ENCODE measurements at regions not wholly inside any gene's neighbourhood (a gene's known extent, or its start where the extent isn't known, plus 50 kb on each side); places are given as distances from the start of the nearest gene placed in this dataset.

GRCh38 chr1:87204441-87204840 is 124.2 kb upstream of the LMO4 start:
- H2BK5ac ChIP-seq (ENCODE audit: low read depth, low read length): no peak overlapping the region
- no peak overlapping the region for H3K4me2 ChIP-seq (ENCODE audit: insufficient read depth in 1 of 2, low read depth in 2 of 2, low read length in 2 of 2)
- no peak overlapping the region for H4K91ac ChIP-seq (replicated peaks; ENCODE audit: insufficient read length, low read length)
- DNase-seq (ENCODE audit: low read depth in 1 of 2, low spot score in 2 of 2): no peak
- no peak overlapping the region for H3K27ac ChIP-seq (ENCODE audit: low read depth, low read length)
- H2AK5ac ChIP-seq (ENCODE audit: low read depth, low read length): no peak overlapping the region
- H3K4ac ChIP-seq (replicated peaks; ENCODE audit: insufficient read length, low read depth, low read length): no peak overlapping the region
- no peaks in the 10 kb centered on the region for H3K79me1 ChIP-seq (ENCODE audit: low read depth, low read length)
- H2BK120ac ChIP-seq (replicated peaks; ENCODE audit: low read depth, low read length): no peak overlapping the region
- no peaks in the 10 kb centered on the region for H3K79me2 ChIP-seq (ENCODE audit: control insufficient read depth in 1 of 2, insufficient read depth in 2 of 2, low read length in 2 of 2)
- H3K23ac ChIP-seq (ENCODE audit: insufficient read length): no peak overlapping the region
- H3K27me3 ChIP-seq (replicated peaks in 1 of 4; ENCODE audit: control insufficient read depth in 3 of 4, extremely low read depth in 1 of 4, insufficient read depth in 3 of 4, low read length in 3 of 4): no peaks in the 10 kb centered on the region
- H3K23me2 ChIP-seq (ENCODE audit: low read depth, low read length): no peaks in the 10 kb centered on the region
- H3K4me1 ChIP-seq (replicated peaks in 1 of 4; ENCODE audit: control insufficient read depth in 3 of 4, insufficient read depth in 4 of 4, low read length in 3 of 4): peaks cover 12 to 18% (median 13%) of the 10 kb centered on the region in 4 experiments
- H4K5ac ChIP-seq (ENCODE audit: insufficient read length, low read depth, low read length): no peak overlapping the region
- H2BK12ac ChIP-seq (ENCODE audit: low read depth, low read length): no peak overlapping the region
- no peaks in the 10 kb centered on the region for H3K9me3 ChIP-seq (ENCODE audit: insufficient read depth in 2 of 2, low read depth in 1 of 2, low read length in 1 of 2)
- 87% methylated on average over 3 of the region's 3 CpGs; no CpG with 5 or more reads in 1 of the 2 experiments for WGBS, 2 experiments (ENCODE audit: extremely low coverage in 1 of 2, insufficient coverage in 1 of 2, insufficient read length in 1 of 2, insufficient replicate concordance in 2 of 2, low coverage in 1 of 2, low lambda C conversion rate in 2 of 2, missing lambda C conversion rate in 1 of 2)
- no peaks in the 10 kb centered on the region for H3K36me3 ChIP-seq (ENCODE audit: control insufficient read depth in 2 of 4, insufficient read depth in 4 of 4, low read length in 3 of 4)
- H3K18ac ChIP-seq (ENCODE audit: extremely low read depth, low read length): no peak overlapping the region
- H4K8ac ChIP-seq (ENCODE audit: extremely low read depth, insufficient read depth, low read length): no peak overlapping the region
- ChIA-PET CTCF (ENCODE audit: partially characterized antibody) (interaction anchor here (1.1 kb wide), 1 partner anchor 52 kb away, joined by 3 read pairs; no protein-coding TSS in a partner anchor), POLR2A (ENCODE audit: partially characterized antibody) (interaction anchor here (1.3 kb wide), 1 partner anchor 124 kb away, joined by 5 read pairs; the partner anchor contains the start of gene LMO4)
- FAIRE-seq: no peak
- no peaks in the 10 kb centered on the region for H4K20me1 ChIP-seq (replicated peaks in 1 of 2; ENCODE audit: control insufficient read depth in 1 of 2, insufficient read depth in 2 of 2, low read length in 2 of 2)
- no peak overlapping the region for H2BK20ac ChIP-seq (ENCODE audit: low read length)
- no peak overlapping the region for H3K56ac ChIP-seq (replicated peaks; ENCODE audit: insufficient read length, low read depth, low read length)
- H3K9ac ChIP-seq (replicated peaks in 1 of 4; ENCODE audit: extremely low read depth in 1 of 4, low read depth in 3 of 4, low read length in 3 of 4): no peak overlapping the region
- H2BK15ac ChIP-seq (ENCODE audit: low read length): no peak overlapping the region
- H3K4me3 ChIP-seq (ENCODE audit: extremely low read depth in 1 of 4, insufficient read depth in 2 of 4, low read depth in 3 of 4, low read length in 4 of 4): no peak overlapping the region
- H2AFZ ChIP-seq (ENCODE audit: low read length): no peak overlapping the region
- no peak overlapping the region for H3K14ac ChIP-seq (ENCODE audit: insufficient read length)
- no peak for TF ChIP-seq EGR1 (IDR thresholded peaks at IDR 0.05; ENCODE audit: borderline replicate concordance, low read depth, low read length)
- no peak for TF ChIP-seq RBBP5 (IDR thresholded peaks at IDR 0.05; ENCODE audit: borderline replicate concordance, low read depth, low read length)
- no peak for TF ChIP-seq SIX5 (IDR thresholded peaks at IDR 0.05; ENCODE audit: low read depth, low read length)
- TF ChIP-seq CBX5 (IDR thresholded peaks at IDR 0.05; ENCODE audit: low read depth, low read length): no peak
- no peak for TF ChIP-seq CTCF (IDR thresholded peaks at IDR 0.05; ENCODE audit: control extremely low read depth in 1 of 3, insufficient read depth in 1 of 3, low read depth in 1 of 3, low read length in 3 of 3)
- no peak for TF ChIP-seq JUN (IDR thresholded peaks at IDR 0.05; ENCODE audit: low read depth, low read length)
- TF ChIP-seq PHF8 (conservative IDR thresholded peaks at IDR 0.05; ENCODE audit: low read depth, low read length): no peak
- TF ChIP-seq GABPA (IDR thresholded peaks at IDR 0.05; ENCODE audit: borderline replicate concordance, insufficient read depth, low read length): no peak
- TF ChIP-seq EP300 (IDR thresholded peaks at IDR 0.05; ENCODE audit: borderline replicate concordance in 1 of 2, low read depth in 2 of 2, low read length in 2 of 2): no peak
- no peak for TF ChIP-seq ZNF274 (IDR thresholded peaks at IDR 0.05; ENCODE audit: borderline replicate concordance, extremely low read depth, low read length)
